Right lobe of liver (tissue), 6 donors: ENCODE measurements at regions not wholly inside any gene's neighbourhood (a gene's known extent, or its start where the extent isn't known, plus 50 kb on each side); places are given as distances from the start of the nearest gene placed in this dataset.

Source experiments
- ATAC-seq, 4 donors: fragments of 200-7000 bp; cut with Tn5 transposase; one replicate each; pipeline ENCODE4 v1.9.1; 2020; ENCODE audit warnings: mild to moderate bottlenecking in 4 of 4, moderate library complexity in 4 of 4
- DNase-seq, 3 donors: peaks; one replicate each; pipeline ENCODE4 v3.0.0-alpha.2; 2020
- H3K27ac ChIP-seq, 3 donors: fragments of 200-600 bp; one replicate each; pipeline ENCODE4 v1.8.0; 2022
- H3K27me3 ChIP-seq, 2 donors: fragments of 200-600 bp; one replicate each; pipeline ENCODE4 v1.8.0; 2022
- H3K36me3 ChIP-seq, 4 donors: fragments of 200-600 bp; sonication (generic) in 1 of 4; one replicate each; pipeline versions ENCODE4 v1.5.1 to v1.8.0; 2017 to 2022; ENCODE audit warnings: control low read depth in 1 of 4
- H3K4me1 ChIP-seq, 4 donors: fragments of 200-600 bp; sonication (generic) in 1 of 4; one replicate each; pipeline versions ENCODE4 v1.5.1 to v1.8.0; 2017 to 2022; ENCODE audit warnings: control low read depth in 1 of 4
- H3K4me3 ChIP-seq, 3 donors: fragments of 200-600 bp; one replicate each; pipeline ENCODE4 v1.8.0; 2022
- H3K9me3 ChIP-seq, 4 donors: fragments of 200-600 bp; sonication (generic) in 1 of 4; one replicate each; pipeline versions ENCODE4 v1.5.1 to v1.8.0; 2017 to 2022; ENCODE audit warnings: control low read depth in 1 of 4
- POLR2A ChIP-seq: fragments of 450-650 bp; IDR thresholded peaks from one replicate; pipeline ENCODE4 v1.6.1; 2017; ENCODE audit warnings: antibody characterized with exemption, mild to moderate bottlenecking
- WGBS: methylation state at CpG from one replicate; pipeline ENCODE4 v1.1.6; 2018; ENCODE audit warnings: low coverage, low lambda C conversion rate; ENCODE audit not compliant: insufficient coverage; ENCODE audit errors: missing lambda C conversion rate; 5-methylcytosine and 5-hydroxymethylcytosine counted together
- intact Hi-C, 2 donors: fragments of 100-400 bp; cut with DNase I; formaldehyde crosslinking; loops; one replicate each; pipeline versions ENCODE4 v1.11.2 to v1.14.1; 2022
- TF ChIP-seq, protein P1 (sequence below), 4 donors: fragments of 200-600 bp in 3 of 4; fragments of 450-650 bp in 1 of 4; IDR thresholded peaks; one replicate each; pipeline versions ENCODE4 v1.5.1 to v1.8.0; 2016 to 2022; ENCODE audit warnings: antibody characterized with exemption in 4 of 4, mild to moderate bottlenecking in 2 of 4
- donor health status: DM: no; HTN: yes; CAD: no.
- donor health status: DM: no; HTN: no; CAD: no.
- donor health status: DM: no; HTN: no; CAD: no.
- donor health status: DM: no; HTN: yes; CAD: no.
- donor health status: DM: no; HTN: yes; CAD: no.

DNA sequence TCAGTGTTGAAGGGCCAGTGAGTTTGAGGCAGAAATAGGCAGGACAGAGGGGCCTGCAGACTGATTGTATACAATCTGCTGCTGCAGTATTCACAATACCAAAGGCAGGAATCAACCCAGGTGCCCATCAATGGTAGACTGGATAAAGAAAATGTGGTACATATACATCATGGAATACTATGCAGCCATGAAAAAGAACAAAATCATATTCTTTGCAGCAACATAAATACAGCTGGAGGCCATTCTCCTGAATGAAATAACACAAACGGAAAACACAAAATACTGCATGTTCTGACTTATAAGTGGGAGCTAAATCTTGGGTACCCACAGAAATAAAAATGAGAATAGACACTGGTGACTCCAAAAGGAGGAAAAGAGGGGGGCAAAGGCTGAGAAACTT lies 485.1 kb downstream of the XYLT1 start:
- Histone ChIP-seq H3K27ac (no peak overlapping the region), H3K27me3 (no peaks in the 10 kb centered on the region), H3K4me3 (no peak overlapping the region), H3K9me3 (no peaks in the 10 kb centered on the region), H3K36me3 (no peaks in the 10 kb centered on the region), H3K4me1 (no peaks in the 10 kb centered on the region)
- intact Hi-C loops, result no loop called here
- TF ChIP-seq, protein P1, sequence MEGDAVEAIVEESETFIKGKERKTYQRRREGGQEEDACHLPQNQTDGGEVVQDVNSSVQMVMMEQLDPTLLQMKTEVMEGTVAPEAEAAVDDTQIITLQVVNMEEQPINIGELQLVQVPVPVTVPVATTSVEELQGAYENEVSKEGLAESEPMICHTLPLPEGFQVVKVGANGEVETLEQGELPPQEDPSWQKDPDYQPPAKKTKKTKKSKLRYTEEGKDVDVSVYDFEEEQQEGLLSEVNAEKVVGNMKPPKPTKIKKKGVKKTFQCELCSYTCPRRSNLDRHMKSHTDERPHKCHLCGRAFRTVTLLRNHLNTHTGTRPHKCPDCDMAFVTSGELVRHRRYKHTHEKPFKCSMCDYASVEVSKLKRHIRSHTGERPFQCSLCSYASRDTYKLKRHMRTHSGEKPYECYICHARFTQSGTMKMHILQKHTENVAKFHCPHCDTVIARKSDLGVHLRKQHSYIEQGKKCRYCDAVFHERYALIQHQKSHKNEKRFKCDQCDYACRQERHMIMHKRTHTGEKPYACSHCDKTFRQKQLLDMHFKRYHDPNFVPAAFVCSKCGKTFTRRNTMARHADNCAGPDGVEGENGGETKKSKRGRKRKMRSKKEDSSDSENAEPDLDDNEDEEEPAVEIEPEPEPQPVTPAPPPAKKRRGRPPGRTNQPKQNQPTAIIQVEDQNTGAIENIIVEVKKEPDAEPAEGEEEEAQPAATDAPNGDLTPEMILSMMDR (IDR thresholded peaks at IDR 0.05), result no peak
- no peak for DNase-seq
- WGBS, result 31% methylated on average over 1 of the region's 1 CpG
- no peak for ATAC-seq

DNA sequence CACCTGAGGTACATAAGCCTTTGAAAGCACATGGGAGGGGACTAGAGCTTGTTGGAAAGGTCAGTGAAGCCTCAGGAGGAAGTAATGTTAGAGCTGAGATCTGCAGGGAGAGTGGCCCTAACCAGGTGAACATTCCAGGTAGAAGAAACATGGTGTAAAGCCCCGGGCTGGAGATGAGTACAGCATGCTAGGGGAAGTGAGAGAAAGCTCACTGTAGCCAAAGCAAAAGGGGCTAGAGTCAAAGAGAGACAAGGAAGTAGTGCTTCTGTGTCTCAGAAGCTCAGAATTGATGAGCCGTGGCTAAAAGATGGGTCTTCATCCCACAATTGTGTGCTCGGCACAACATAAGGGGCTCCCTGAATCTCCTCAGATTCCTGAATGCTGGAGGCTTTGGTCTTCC lies 481.8 kb downstream of the XYLT1 start:
- no peak overlapping the region for H3K4me3 ChIP-seq
- DNase-seq (no peak), ATAC-seq (no peak)
- intact Hi-C loops, result no loop called here
- WGBS, result 28% methylated on average over 2 of the region's 3 CpGs
- no peak overlapping the region for H3K27ac ChIP-seq
- H3K27me3 ChIP-seq, result no peaks in the 10 kb centered on the region
- TF ChIP-seq, protein P1 (IDR thresholded peaks at IDR 0.05), result no peak
- no peak for TF ChIP-seq POLR2A
- H3K9me3 ChIP-seq, result no peaks in the 10 kb centered on the region
- no peaks in the 10 kb centered on the region for H3K4me1 ChIP-seq
- no peaks in the 10 kb centered on the region for H3K36me3 ChIP-seq

DNA sequence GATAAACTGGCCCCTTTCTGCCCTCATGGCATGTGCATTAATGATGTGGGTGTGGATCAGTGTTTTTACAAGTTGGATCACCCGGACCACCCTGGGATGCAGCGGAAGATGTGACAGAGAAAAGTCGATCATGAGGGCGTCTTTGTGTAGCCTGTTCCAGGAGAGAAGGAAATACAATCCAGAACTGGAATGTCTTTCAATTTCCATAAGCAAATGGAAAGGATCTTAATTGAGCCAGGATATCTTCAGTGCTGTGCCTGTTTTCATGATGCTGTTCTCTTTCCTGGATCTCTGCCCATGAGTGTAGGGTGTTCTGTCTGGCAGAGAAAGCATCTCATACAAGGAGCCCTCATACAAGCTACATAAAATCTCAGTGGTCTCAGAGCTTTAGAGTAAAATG lies 481.4 kb downstream of the XYLT1 start:
- Histone ChIP-seq H3K9me3 (no peaks in the 10 kb centered on the region), H3K4me3 (no peak overlapping the region), H3K36me3 (no peaks in the 10 kb centered on the region), H3K4me1 (no peaks in the 10 kb centered on the region), H3K27me3 (no peaks in the 10 kb centered on the region), H3K27ac (no peak overlapping the region)
- no peak for ATAC-seq
- no peak for DNase-seq
- intact Hi-C loops, result no loop called here
- WGBS, result 100% methylated on average over 1 of the region's 4 CpGs
- no peak for TF ChIP-seq POLR2A
- TF ChIP-seq, protein P1 (IDR thresholded peaks at IDR 0.05), result no peak

DNA sequence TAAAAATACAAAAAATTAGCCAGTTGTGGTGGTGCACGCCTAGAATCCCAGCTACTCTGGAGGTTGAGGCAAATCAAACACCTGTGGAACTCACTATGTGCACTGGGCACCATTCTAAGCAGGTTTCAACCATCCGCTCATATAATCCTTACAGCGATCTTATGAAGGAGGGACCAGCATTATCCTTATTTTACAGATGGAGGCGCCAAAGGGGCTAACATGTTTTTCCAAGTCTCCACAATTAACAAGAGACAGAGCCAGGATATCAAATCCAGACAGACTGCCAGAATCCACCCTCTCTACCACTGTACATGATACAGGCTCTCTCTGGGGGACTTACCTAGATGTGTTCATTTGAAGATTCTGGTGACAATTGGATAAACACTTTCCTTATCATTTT lies 479.0 kb downstream of the XYLT1 start:
- ATAC-seq (no peak), DNase-seq (no peak)
- 71% methylated on average over 4 of the region's 4 CpGs for WGBS

More for the DNA sequence above, 479.0 kb downstream of the XYLT1 start:
- TF ChIP-seq, protein P1 (IDR thresholded peaks at IDR 0.05), result no peak
- no peaks in the 10 kb centered on the region for H3K36me3 ChIP-seq
- intact Hi-C loops, result no loop called here
- no peaks in the 10 kb centered on the region for H3K9me3 ChIP-seq
- H3K27me3 ChIP-seq, result no peaks in the 10 kb centered on the region
- H3K27ac ChIP-seq, result no peak overlapping the region
- H3K4me3 ChIP-seq, result no peak overlapping the region
- H3K4me1 ChIP-seq, result no peaks in the 10 kb centered on the region
